ENCODE measurements at regions not wholly inside any gene's neighbourhood (a gene's known extent, or its start where the extent isn't known, plus 50 kb on each side); places are given as distances from the start of the nearest gene placed in this dataset.
"Not testable (repeated sequence)": the region's sequence is repeated elsewhere in the genome, so short reads cannot be mapped to it uniquely, and the experiment has no call there.

DNA sequence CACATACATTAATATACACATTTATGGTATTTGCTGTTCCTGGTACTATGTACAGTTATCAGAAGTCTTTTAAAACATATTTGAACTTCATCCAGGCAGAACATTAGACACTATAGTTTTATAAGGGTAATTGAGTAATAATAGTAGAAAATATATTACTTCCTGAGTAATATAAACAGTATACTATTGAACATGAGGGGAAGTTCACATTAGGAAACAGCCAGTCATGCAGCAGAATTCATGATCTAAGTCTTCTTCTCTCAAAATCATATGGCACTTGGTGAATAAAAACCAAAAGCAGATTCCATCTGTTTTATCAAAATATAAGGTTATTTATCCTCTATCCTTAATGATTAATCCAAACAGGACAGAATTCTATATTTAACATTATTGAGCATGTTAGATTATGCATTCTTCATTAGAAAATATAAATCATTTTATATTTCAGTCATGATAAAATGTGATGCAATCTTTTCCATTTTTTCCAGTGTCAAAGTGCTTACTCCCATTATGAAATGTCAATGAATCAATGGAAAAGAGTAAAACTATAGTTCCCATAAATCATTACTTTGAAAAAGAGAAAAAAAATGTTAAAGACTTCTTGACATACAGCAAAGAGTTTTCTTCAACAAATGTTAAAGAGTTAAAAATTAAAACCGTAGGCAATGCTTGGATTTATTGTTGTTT is 584.3 kb upstream of the TUSC1 start:
- no peak for FAIRE-seq
- DNase-seq (ENCODE audit: insufficient read length, low spot score): no peak

DNA sequence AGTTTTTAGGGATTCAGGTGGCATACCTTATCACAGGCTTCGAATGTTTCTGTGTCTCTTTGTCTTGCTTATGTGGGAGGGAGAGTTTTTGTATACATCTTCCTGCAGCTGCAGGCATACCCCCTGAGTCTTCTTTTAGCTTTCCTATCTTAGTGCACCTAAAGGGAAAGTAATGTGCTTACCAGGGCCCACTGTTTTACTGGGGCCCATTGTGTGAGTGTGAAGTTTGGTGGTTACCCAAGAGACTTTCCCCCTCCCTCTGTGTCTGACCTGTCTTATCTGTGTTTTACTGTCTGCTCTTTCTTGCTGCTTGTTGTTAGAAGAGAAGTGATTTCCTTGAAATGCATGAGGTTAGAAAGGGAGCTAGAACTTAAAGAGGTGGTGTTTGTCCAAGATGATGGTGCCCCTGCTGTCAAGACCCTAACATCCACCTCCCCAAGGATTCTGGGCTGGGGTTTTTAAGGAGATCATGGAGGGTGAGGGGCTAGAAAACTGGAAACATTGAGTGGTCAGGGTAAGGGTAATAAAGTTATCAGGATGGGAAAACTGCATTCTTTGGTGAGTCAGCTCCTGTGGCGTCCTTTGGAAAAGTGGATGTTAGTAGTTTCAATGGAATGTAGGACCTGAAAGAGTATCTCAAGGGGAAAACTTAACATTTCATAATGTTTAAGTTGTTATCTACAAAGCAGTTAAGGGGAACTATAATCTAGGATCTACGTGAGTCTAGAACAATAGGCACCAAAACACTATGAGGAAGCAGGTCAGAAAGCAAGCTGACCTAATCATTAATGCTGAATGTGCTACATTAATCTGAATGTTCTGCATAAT is 583.5 kb upstream of the TUSC1 start:
- DNase-seq (ENCODE audit: insufficient read length, low spot score) (no peak), FAIRE-seq (no peak)

DNA sequence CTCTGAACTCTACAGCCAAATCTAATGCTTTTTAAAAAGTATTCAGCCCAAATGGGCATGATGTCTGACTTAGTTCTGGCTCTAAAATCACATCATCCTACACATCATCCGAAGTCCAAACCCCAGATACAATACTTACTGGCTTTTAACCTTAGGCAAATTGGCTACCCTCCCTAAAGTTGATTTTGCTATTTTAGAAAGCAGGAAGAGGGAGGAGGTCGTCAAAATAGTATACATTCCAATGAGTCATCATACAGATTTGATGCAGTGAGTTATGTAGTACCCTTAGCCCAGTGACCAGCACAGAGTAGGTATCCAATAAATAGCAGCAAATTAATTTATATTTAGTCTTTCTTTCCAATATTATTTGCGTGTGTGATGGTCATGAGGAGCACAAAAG is 582.0 kb upstream of the TUSC1 start:
- DNase-seq (ENCODE audit: insufficient read length, low spot score) (peak; percentile 11), FAIRE-seq (no peak)

DNA sequence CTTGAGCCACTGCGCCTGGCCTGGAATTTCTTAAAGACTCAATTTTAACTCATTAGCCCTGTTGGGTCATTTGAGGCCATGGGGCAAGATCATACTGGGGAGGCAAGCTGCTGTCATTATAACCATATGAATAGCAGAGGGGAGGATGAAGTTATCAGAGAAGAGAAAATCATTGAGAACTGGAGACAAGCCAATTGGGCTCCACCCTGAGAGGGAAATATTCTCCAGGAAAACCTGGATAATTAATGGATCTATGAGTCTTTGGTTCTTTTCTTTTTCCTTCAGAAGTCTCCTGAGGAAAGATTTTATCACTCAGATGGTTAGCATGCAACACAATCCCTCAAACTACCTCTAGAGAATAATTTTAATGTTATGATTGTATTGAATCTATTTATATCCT is 569.6 kb upstream of the TUSC1 start:
- no peak for FAIRE-seq
- no peak for DNase-seq (ENCODE audit: insufficient read length, low spot score)

DNA sequence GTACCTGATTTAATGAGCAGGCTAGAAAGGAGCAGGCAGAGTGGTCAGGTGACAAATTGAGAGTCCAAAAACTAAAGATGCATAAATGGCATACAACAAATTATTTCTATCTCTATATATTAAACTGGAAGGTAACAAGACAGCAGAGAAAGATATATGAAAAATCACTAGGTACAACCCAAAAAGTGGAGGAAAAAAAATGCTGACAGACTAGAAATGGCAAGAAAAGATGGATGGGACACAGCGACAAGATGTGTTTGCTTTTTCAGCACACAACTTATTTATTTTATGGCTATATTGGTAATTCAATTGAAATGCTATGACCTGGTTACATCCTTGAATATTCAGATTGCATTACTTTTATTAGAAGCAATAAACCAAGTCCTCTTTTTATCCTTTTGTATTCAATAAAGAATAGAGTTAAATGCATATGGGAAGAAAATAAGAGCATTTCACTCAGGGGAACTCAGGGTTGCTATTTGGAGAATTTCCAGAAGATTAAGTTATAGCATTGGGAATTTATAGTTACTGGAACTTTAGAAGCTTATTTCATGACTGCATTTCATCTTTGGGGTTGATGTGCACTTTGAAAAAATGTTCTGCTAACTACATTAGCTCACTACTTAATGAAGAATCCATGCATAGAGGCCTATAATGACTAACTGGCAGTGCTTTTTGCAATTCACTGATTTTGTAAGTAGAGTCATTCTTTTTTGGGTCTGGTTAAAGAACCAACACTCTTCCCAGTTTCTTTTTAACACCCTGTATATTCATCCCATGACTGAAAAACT is 566.6 kb upstream of the TUSC1 start:
- no peak for DNase-seq (ENCODE audit: insufficient read length, low spot score)
- FAIRE-seq: no peak

DNA sequence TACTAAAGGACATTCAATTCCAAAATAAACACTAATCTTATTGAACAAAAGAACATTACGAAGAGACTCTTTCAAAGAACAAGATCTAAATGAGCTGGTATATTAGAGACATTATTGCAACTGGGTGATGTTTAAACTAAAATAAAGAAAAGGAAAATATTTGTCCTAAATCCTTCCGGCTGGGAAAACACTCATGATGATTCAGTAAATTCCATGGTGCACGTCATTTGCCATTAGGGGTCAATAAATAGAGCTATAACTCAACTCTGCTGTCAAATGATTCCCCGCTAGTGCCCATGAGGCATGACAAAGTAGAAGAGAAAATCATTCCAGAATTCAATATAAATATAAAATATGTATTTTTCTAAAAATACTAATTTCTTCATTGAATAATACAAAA is 565.5 kb upstream of the TUSC1 start:
- peak; percentile 41 for DNase-seq (ENCODE audit: insufficient read length, low spot score)
- FAIRE-seq: no peak

DNA sequence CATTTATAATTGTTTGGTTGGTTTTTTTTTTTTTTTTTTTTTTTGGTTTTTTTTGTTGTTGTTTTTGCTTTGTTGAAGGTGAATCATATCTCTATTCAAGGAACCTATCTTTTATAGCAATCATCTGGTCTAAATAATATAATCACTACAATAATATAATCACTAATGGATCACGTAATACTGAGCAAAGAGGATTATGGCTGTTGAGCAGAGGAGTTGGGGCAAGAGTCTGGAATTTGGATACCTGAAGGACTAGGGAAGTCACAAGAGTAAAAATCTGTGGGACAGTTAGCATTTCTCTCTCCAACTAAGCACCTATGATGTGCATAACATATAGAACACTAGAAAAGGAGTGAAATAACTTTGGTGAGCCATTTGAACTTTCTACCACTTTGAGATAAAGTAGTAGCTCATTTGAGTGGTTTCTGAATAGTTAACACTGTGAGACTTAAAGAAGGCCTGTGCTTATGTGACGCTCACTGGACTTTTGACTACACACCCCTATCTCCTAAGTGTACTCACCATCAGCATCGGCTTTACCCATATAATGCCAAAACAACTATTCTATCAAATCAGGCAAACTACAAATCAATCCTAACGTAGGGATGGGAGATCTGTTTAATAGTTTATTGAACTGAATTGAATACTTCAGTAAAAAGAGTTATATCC is 564.9 kb upstream of the TUSC1 start:
- no peak for DNase-seq (ENCODE audit: insufficient read length, low spot score)
- FAIRE-seq: no peak

DNA sequence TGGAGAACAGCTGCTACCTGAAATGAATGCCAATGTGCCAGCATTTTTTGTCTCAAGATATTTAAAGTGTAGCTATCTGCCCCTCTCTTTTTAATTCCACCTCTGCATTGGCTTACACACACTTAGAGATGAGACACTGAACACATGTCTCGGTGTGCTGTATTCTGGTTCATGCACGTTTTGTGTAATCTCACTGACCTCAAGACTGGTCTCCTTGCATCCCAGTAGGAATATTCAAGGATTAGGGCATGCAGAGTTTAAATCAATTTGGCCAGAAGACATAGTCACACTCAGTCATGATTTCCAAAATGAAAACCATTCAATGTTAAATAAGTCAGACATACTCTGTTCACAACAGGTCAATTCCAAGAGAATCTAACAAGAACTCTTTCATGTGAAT is 561.8 kb upstream of the TUSC1 start:
- no peak for DNase-seq (ENCODE audit: insufficient read length, low spot score)
- FAIRE-seq: no peak

DNA sequence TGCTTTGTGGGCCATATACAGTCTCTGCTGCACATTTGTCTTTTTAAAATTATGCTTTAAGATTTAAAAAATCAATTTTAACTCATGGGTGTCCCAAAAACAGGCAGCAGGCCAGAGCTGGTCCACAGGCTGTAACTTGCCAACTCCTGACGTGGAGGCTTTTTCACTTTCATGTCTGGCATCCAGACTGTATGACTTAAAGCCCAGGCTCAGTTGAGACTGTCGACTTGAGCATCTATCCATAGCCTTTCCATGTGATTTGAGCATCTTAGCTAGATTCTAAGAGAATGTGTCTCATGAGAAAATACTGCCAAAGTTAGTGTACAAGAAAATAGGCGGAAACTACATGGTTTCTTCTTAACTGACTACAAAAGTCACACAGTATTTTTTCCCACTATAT is 559.0 kb upstream of the TUSC1 start:
- FAIRE-seq: no peak
- no peak for DNase-seq (ENCODE audit: insufficient read length, low spot score)

DNA sequence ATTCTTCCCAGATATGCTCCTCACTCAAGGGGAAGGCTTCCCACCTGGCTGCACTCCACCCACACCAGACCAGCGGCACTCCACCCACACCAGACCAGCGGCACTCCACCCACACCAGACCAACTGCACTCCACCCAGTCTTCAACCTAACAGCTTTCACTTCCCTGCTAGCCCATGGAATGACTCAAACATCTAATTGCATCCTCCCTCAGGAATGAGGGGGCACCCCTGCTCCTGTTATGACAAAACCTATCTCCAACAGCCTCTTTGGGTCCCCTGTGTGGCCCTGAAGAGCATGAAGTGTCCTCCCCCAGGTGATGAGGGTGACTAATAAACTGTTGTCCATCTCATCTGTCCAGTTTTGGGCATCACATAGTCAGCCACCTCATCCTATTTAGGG is 556.6 kb upstream of the TUSC1 start:
- FAIRE-seq: no peak
- DNase-seq (ENCODE audit: insufficient read length, low spot score): no peak

DNA sequence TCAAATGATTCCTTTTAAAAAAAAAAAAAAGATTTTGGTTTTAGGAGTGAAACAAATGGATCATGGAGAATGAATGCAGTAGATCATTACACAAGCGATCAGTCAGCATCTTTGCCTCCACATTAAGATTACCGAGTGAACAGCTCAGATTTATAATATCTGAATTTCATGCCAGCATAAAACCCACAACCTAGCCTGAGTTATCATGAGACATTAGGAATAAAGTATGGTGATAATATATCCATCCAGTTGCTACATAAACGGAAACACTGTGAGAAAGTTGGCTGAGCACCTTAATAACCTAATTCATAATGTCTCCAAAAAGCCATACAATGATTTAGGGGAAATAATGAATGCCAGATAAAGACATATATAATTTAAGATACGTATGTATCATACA is 553.1 kb upstream of the TUSC1 start:
- DNase-seq (ENCODE audit: insufficient read length, low spot score) (no peak), FAIRE-seq (no peak)

DNA sequence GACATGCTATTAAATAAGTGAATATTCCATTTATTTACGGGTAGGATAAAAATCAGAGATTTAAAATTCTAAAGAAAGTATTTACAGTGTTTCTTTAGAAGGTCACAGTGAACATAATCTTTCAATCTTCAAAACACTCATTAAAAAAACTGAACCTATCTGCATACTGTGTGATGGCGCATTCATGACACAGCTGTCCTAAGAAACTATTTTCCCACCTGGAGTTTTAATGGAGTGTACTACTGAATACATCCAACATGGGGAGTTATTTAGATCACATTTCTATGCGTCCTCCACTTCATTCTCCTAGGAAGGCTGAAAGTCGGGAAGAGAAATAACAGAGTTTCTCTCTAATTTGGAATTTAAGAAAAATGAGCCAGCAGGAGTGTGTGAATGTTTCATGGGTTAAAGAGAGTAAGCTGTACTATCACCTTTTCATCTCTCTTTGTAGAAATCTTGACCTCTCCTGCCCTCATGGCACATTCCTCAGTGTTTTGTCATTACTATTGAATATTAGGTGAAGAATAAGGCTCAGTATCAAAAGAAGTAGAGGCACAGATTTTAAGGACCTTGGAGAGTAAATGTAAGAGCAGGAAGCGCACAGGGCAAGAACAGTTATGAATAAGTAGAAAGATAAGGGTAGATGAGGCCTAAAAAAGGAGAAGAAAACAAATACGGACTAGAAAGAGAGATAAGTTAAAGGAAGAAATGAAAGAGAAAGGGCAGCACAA is 551.2 kb upstream of the TUSC1 start:
- FAIRE-seq: no peak
- no peak for DNase-seq (ENCODE audit: insufficient read length, low spot score)

DNA sequence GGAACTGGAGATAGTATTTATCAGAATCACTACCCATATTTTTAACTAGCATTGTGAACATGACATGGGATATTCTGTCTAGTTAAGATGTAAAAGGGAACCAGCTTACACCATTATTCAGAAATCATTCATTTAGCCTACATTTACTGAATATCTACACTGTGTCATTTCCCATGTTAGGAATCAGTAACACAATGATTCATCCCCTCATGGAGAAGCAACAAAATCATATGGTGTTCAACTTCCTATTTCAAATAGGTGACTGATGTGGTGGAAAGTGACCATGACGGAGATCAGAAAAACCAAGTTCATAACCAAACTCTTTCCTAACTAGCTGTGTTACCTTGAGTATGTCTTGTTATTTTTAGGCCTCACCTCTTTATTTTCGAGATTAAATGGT is 550.0 kb upstream of the TUSC1 start:
- no peak for FAIRE-seq
- no peak for DNase-seq (ENCODE audit: insufficient read length, low spot score)

DNA sequence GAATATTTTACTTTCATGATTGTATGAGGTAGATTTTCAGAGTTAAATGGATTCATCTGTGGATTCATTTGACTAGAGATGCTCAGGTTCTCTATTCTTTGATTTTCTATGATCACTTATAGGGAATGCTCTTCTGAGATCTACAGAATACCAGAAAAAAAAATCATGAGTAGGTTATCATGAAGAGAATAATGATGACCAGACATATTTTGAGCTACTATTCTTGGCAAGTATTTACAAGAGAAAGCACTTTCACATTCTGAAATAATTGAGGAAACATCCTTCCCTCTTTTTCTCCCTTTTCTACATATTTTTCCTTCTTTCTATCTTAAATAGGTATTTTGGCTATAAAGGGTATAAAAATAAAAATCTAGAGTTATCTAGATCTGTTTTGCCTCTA is 543.0 kb upstream of the TUSC1 start:
- DNase-seq (ENCODE audit: insufficient read length, low spot score) (no peak), FAIRE-seq (no peak)

DNA sequence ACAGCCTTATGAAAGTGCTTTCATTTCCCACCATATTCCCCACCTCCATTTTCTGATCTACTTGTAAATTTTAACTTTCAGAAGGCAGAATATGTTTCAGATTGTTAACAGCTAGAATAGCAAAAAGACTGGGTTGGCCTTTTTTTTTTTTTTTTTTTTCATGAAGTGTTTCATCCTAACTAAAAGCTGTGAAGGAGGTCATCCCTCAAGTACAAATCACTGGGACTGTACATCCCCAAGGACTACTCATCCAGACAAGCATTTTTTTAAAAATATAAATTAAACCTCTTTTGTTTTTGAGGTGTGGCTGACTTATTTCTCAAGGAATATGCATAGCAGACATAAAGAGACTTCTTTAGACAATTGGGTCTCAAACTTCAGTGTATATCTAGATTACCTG is 542.1 kb upstream of the TUSC1 start:
- no peak for FAIRE-seq

DNA sequence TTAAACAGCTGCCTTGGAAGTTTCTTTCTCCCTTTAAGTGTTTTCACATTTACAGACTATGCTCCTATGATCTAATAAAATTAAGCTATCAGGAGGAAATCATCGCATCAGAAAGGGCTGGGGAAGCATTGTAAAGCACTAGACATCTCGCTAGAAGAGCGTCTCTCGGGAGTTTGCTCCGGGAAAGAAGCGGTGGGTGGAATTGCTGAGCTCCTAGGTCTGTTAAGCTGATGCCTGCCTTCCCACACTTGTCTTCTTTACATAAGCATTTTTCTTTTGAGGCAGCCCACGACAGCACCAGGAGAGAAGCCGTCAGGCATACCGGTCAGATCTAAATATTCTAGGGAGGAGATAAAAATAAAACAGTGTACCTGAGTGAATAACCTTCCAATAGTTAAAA is 541.7 kb upstream of the TUSC1 start:
- FAIRE-seq: no peak
- no peak for DNase-seq (ENCODE audit: insufficient read length, low spot score)

More for the DNA sequence above, 542.1 kb upstream of the TUSC1 start:
- no peak for DNase-seq (ENCODE audit: insufficient read length, low spot score)

DNA sequence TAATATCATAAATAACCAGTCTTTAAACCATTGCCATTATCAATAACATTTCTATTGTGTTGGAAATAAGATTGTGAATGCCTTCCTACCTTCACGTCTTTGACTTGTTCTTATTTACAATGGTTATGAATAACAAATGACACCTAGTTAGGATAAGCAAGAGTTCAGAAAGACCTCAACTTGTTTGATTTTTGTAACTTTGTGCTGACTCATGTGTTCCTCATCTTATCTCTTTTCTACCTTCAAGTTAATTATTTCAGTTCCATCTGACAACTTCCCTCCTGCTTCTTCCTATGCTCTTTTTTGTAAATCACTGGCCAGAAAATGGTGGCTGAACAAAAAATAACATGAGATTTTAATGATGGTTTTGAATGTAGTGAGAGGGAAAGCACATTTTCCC is 538.5 kb upstream of the TUSC1 start:
- no peak for DNase-seq (ENCODE audit: insufficient read length, low spot score)
- no peak for FAIRE-seq

DNA sequence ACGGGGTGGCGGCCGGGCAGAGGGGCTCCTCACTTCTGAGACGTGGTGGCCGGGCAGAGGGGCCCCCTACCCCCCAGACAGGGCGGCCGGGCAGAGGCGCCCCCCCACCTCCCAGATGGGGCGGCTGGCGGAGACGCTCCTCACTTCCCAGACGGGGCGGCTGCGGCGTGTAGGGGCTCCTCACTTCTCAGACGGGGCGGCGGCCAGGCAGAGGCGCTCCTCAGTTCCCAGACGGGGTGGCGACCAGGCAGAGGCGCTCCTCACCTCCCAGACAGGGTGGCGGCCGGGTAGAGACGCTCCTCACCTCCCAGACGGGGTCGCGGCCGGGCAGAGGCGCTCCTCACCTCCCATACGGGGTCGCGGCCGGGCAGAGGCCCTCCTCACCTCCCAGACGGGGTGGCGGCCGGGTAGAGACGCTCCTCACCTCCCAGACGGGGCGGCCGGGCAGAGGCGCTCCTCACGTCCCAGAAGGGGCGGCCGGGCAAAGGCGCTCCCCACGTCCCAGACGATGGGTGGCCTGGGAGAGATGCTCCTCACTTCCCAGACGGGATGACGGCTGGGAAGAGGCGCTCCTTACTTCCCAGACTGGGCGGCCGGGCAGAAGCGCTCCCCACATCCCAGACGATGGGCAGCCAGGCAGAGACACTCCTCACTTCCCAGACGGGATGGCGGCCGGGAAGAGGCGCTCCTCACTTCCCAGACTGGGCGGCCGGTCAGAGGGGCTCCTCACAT is 536.6 kb upstream of the TUSC1 start:
- not testable (repeated sequence) for FAIRE-seq; DNase-seq (ENCODE audit: insufficient read length, low spot score)

DNA sequence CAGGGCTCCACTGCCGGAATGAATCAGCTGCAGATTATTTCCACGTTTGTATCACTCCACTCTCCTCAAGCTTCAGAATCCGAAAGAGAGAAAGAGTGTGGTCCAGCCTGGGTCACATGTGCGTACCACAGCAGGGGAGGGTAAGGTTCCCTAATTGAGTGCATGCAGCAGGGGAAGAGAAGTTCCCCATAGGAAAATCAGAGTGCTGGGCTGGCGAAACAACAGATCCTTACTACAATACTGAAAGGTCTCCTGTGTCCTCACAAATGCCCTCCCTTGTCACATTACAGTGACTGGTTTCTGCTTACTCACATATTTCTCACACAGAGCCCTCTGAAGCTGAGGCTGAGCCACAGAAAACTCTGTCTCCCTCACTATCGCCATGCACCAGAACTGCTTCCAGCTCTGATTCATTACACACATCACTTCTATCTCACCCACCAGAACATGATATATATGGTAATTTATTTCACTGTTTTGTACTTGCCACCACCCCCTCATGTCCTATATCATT is 532.2 kb upstream of the TUSC1 start:
- FAIRE-seq (no peak), DNase-seq (ENCODE audit: insufficient read length, low spot score) (no peak)

DNA sequence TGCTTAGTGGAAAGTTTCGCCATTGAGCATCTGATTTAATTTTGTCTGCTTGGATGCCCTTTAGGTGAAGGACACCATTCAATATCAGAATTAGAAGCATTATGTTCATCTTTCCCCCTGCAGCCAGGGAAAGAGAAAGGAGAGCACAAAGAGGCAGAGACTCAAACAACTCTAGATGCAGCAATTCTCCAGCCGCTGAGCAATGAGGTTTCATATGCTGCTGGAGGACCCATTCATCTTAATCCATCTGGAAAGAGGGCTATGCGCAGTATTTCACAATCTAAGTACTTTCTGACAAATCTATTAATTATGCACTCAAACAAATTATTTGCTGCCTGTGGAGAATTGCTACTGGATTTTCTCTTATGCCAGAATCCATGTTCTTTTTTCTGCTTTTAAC is 527.0 kb upstream of the TUSC1 start:
- FAIRE-seq: no peak
- DNase-seq (ENCODE audit: insufficient read length, low spot score): no peak

All from HTR-8/SVneo (cell line).